CD4-positive, alpha-beta T cell treated with Interleukin-17A for 4 hours (primary cell): ENCODE measurements at regions not wholly inside any gene's neighbourhood (a gene's known extent, or its start where the extent isn't known, plus 50 kb on each side); places are given as distances from the start of the nearest gene placed in this dataset.

Source experiments
- DNase-seq: peaks from one replicate; pipeline ENCODE4 v3.0.0-alpha.2; 2020; ENCODE audit warnings: mixed read lengths

DNA sequence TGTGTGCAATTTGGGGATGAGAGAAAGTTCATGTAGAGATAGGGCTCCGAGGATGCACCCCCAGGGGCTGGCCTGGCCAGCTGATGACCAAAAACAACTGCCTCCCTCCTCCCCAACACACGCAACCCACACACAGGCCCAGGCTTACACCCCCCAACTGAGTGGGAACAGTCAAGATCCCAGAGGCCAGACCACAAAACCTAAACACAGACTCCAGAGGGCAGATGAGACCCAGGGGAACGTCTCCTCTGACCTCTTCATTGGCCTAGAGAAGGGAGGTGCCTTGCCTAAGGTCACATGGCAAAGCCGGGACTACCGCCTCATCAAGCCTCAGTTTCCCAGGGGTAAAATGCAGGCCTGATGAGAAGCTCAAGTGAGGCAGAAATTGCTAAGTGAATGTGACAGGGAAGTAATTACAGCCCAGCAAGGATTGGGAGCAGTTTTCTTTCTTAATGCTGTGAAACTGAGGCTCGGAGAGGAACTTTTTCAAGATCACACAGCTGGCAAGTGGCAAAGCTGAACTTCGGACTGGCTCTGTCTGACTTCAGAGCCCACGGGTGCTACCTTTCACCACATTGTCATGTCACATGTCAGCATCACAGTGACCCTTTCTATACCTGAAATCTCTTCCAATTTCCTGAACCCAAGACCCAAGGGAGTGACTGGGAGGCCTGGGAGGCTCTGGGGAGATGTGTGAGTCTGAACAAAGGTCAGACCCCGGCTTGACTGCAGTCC lies 69.9 kb upstream of the WNT11 start:
- DNase-seq = no peak

DNA sequence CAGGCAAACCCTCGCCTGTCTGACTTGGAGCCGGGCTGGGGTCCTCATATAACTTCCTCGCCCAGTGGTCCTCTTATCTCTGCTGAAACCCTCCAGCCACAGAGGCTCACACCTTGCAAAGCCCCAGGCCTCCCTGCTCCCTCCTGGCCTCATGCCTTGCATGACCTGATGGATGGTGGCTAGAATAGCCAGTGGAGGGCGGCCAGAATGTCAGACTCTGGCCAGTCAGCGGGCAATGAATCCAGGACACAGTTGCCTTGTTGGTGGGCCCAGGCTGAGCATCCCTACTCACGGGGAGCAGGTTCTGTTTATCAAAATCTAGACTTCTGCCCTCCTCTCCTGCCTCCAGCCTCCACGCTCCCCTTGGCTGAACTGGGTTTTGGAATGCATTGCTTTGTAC lies 69.1 kb upstream of the WNT11 start:
- DNase-seq = no peak

DNA sequence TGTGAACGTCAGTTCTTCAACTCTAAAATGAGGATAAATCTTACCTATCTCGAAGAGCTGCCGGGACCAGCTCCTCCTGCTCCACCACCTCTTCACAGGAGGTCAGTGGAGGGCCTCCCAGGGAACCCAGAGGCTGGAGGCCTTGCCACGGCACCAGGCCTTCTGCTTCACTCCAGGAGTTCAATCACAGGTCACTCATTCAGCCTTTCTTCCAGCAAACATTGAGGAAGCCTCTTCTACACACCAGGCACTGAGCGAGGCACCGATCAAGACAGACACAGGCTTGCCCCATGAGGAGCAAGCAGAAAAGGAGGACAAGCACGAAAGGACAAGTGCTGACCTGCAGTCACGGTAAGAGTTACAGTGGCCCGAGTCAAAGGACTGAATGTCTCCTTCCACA lies 64.8 kb upstream of the WNT11 start:
- DNase-seq = no peak

DNA sequence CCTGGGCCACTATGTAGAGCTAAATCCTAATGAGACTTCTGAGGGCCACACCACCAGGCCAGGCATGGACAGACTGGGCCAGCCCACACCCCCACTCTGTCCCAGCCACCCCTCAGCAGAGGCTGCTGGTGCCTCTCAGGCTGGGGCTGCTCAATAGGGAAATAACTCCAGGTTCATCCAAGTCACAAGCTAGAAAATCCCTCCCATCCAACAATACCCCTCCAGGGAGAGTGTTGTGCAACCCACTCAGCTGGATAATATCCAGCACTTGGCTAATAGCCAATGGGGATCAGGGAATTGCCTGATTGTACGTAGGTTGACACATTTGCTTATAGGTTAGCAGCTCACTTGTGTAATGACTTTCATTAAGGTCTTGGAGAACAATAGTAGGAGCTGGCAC lies 64.1 kb upstream of the WNT11 start:
- no peak for DNase-seq

DNA sequence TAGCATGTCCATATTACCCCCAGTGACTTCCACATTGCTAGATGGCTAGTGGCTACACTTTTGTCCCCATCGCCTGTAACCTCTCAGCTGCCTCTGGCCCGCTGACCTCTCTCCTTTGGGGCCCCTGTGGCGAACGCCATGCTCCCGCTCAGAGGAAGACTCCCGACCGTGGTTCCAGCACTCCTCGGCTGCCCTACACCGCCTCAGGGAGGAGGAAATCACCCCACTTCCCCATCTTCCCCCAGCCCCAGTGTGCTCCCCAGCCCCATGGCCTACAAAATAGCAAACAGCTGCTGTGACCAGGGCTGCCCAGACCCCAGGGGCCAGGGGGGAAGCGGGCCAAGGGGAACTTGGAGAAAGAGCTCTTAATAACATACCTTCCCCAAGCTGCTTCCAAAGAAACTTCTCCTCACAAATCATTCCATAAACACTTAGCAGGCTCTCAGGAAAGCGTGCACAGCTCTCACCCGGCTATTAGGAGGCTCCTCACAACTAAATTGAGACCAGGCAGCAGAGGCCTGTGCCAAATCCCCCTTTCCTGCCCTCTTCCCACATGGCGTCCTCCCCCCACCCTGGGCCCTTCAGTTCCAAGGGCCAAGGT lies 63.5 kb upstream of the WNT11 start:
- DNase-seq = no peak

DNA sequence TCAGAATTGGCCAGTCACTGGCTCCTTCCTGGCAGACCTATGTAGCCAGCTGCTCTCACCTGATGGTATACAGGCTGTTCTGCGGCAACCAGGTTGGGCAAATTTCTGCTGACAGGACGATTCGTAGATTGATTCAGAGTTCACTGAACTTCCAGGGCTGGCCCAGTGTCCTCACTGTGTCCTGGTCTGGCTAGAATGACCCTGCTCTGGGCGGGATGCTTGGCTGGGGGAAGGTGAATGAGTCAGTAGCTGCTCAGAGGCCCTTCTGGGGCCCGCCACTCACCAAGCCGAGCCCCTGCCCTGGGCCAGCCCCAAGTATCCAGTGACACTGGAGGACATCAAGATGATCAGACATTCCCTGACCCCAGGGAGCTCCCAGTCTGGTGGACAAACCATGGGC lies 62.9 kb upstream of the WNT11 start:
- DNase-seq = no peak

DNA sequence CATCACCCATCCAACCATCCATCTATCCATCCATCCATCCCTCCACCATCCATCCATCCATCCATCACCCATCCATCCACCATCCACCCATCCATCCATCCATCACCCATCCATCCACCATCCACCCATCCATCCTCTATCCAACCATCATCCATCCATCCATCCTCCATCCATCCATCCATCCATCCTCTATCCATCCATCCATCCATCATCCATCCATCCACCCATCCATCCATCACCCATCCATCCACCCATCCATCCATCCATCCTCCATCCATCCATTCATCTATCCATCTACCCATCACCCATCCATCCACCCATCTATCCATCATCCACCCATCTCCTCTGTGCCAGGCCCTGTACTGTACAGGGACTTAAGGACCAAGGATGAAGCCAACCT lies 62.2 kb upstream of the WNT11 start:
- DNase-seq = no peak

DNA sequence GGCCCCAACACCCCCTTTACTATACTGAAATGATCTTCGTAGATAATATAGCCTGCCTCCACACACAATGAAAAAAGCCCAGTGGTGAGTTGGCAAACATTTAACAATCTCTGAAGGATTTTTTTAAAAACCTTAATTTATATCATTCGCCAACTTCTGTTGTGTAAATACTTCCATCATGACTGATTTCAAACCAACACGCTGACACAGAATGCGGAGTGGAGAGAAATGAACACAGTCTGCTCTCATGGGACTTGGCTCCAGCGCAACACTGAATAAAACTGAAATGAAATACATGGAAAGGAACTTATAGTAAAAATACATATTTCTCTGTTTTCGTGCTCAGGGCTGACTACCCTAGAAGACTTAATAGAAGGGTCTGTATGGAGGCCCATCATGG lies 61.3 kb upstream of the WNT11 start:
- no peak for DNase-seq

DNA sequence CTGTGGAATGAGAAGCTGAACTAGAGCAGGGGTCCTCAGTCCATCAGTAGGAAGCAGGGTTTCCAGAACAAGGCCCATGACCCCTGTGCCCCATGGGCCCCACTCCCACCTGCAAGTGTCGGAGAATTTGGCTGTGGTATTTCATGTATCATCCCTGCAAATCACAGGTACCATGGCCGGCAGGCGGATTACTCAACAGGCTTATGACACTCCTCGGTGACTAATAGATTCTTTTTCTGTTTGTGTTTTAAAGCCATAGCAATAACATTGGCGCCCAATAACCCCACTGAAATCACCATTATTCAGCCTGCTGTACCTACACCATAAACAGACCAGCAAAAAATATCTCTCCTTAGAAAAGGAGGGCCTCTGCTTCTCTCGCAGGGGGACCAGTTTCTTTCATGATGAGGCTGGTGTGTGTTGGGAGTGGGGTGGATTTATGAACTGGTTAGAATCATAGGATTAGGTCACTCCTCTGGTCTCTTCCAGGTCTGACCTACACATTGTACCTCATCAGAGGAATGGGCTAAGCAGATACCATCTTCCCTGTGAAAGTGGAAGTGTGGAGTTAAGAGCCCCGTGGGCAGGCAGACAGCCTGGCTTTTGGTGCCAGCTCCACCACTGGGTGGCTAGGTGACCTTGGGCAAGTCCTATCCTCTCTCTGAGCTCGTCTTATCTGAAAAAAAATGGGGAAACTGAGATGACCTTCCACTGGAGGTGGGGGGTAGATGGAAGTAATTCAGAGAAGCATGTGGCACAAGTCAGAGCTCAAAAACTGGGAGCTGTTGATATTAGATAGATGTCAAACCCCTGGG lies 60.2 kb upstream of the WNT11 start:
- DNase-seq = no peak

DNA sequence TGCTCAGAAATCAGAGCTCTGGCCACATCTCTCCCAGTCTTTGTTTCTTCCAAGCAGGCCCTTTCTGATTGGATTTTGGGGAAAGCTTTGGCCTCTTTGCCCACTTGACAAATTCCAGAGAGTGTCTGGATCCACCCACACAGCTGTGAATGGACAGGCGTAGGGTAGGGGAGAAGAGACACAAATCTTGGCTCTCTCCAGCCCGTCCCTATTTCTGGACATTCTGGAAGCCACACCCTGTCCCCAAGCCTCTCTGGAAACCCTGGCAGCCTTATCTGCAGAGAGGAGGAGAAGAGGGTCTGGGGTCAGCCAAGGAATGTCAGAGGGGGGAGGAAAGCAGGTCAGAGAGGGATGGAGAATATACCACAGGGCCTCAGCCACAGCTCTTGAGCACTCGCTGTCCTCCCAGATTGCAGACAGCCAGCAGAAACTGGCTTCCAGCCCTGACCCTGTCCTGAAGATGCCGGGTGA lies 59.5 kb upstream of the WNT11 start:
- DNase-seq = no peak

DNA sequence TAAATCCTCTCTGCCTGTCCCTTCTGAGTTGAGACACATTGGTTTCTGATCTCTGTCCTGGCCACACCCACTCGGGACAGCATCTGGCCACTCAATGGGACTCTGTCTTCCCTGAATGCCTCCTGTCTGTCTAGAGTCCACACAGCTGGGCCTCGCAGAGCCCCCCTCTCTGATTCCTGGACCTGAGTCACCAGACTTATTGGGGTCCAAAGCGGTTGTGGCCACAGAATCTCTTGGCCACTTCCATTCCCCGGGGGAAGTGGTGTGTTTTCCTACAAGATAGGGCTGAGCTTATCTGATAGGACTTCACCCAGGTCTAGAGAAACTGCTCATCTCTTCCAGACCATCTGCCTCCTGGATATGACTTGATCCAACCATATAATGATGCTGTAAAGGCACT lies 57.4 kb upstream of the WNT11 start:
- DNase-seq = no peak

DNA sequence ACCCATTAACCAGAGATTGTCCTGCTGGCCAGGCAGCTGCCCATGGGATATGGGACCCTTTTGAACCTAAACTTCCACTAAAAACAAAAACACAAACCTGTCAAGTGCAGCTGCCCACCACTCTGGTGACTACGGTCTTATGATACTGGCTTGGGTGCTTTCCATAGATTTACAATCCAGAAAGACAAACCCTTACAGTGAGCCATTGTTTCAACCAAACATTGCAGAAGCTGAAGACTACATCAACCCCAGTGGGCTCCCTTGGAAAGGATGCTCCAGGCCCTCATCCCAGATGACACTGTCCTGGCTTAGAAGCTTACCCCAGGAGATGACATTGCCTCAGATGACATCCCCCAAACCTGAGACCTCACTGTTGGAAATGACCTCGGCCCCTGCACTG lies 56.9 kb upstream of the WNT11 start:
- no peak for DNase-seq

DNA sequence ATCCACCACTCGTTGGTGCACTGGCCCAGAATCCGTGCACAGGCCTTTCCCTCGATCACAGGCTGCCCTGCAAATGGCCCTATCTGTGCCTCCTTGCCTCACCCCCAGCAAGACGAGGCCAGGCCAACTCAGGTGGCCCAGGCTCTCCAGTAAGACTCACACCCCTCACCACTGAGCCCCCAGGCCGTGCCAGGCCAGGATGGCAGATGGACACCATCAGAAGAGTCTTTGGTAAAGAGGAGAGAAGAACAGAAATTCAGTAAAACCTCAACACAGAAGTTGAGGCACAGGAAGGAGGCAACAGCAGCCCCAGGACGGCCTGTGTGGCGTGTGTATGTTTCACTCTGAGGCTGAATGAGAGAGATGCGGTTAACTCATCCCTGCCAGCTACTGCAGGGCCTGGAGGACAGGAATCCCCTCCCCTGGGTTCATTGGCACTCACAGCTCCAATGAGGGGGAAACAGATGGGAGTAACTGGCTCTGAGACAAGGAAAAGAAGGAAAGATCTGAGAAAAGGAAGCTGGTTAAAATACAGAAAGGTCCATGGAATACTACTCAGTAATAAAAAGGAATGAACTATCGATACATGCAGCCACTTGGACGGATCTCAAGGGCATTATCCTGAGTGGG lies 54.1 kb upstream of the WNT11 start:
- DNase-seq = no peak

DNA sequence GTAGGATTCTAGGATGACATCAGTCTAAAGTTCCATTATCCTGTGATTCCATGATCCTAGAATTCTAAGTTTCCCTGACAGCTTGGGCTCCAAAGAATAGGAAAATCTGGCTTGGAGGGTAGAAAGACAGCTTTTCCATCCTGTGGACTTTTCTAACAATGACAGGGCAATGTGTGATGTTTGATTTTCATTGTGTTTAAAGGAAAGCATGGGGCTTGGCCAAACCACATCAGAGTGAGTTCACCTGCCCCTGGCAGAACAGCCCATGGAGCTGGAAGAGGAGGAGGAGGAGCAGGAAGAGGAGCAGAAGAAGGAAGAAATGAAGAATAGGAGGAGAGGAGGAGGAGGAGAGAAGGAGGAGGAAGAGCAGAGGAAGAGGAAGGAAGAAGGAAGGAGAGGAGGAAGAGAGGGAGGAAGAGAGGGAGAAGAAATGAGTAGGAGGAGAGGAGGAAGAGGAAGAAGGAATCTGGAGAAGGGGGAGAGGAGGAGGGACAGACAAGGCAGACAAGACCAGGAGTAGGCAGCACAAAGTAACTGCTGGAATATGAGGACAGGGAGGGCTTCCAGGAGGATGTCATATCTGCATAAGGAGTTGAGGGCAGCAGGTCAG lies 53.1 kb upstream of the WNT11 start:
- no peak for DNase-seq

DNA sequence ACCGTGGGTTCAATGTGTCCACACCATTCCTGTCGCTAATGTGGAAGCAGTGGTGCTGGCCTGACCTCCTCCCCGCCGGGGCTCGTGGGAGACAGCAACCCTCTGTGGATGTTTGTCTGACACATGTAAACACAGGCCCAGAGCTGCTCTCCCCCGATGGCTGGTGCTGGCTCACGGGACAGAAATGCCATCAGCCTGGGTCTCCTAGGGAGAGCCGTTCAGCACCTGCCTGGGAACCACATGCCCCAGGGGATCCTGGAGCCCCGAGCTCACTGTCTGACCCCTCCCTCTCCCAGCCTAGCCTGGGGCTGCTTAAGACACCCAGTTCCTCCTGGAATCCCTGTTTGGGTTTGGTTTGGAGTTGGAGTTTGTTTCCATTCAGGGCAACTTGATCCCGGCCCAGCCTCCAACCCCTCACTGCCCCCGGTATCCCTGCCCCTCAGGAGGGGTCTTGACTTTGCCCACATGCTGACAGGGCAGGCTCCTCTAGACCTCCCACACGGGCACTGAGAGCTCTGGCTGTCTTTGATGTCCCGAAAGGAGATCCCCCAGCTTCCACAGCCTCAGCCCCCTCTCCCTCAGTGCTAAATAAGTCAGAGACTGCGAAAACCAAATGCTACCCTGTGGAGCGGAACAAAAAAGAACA lies 50.9 kb upstream of the WNT11 start:
- no peak for DNase-seq

DNA sequence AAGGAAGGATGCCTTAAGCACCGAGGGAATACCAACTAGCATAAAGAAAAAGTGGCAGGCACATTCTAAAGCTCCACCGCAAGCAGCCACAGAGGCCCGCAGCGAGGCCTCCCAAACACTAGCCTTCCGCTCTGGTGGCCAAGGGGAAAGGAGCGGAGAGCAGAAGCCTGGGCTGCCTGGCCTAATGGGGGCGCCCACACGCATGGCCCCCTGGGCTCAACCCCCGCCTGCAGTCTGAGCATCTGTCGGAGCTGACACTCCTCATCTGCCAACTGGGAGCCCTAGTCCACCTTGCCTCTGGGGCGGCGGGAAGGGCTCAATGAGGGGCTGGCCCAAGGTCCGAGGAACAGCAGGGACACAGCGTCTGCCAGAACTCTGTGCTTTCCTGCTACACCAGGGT lies 50.1 kb upstream of the WNT11 start:
- DNase-seq = no peak
